HG02588 (cell line): ENCODE measurements at regions not wholly inside any gene's neighbourhood (a gene's known extent, or its start where the extent isn't known, plus 50 kb on each side); places are given as distances from the start of the nearest gene placed in this dataset.
"Not testable (repeated sequence)": the region's sequence is repeated elsewhere in the genome, so short reads cannot be mapped to it uniquely, and the experiment has no call there.

Experiments
- ATAC-seq: cut with Tn5 transposase; IDR thresholded peaks from one replicate; pipeline ENCODE4 v1.9.1; 2021; ENCODE audit warnings: mild to moderate bottlenecking, moderate library complexity; ENCODE audit not compliant: unreplicated experiment

DNA sequence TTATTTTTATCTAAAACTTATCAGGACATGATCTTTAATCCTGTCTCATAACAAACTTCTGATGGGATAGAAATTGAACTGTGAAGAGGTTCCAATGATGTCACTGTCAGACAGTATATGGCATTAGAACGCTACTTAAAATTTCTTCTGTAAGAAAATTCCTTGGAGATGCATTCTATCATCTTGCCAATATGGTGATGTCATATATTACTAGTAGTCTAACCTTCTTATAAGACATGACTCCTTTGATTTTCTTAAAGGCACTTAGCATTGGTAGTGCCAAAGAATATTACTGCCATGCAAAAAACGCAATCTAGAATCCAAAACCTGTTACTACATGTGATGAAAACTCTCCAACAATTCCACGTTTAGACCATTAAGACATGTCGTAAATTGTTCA, 131.1 kb downstream of the SLC25A46 start:
- ATAC-seq: no peak

DNA sequence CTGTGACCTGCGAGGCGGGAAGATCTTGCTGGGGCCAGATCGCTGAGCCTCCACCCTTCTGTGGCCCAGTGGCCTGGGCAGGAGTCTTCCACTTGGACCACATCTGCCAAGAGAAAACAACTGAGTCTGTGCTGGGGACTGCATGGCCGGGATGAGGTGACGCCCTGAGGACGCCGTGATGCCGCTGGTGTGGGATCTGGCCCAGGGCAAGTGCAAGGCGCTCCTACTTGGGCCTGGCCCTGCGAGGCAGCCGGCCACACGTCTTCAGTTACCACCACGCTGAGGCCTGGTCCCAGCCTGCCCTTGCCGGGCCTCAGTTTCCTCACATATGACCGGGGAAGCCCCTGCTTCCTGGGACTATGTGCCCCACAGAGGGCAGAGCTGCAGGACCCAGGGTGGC, 133.4 kb downstream of the SLC25A46 start:
- no peak for ATAC-seq

DNA sequence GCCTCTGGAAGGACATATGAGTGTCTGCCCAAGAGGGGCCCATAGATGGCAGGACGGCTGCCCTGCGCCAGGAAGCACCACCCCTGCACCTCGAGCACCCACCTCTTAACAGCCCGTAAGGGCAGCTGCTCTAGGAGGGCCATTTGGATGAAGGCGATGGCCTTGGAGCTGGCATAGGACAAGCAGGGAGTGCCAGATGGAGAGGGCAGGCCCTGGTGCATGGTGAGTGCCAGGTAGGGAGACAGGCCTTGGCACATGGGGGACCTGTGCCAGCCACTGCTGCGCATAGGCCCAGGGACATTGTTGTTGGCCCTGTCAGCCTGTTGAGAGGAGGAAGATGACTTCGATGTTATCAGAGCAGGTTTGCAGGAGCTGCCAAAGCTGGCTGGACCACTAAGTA, 134.2 kb downstream of the SLC25A46 start:
- ATAC-seq: no peak

DNA sequence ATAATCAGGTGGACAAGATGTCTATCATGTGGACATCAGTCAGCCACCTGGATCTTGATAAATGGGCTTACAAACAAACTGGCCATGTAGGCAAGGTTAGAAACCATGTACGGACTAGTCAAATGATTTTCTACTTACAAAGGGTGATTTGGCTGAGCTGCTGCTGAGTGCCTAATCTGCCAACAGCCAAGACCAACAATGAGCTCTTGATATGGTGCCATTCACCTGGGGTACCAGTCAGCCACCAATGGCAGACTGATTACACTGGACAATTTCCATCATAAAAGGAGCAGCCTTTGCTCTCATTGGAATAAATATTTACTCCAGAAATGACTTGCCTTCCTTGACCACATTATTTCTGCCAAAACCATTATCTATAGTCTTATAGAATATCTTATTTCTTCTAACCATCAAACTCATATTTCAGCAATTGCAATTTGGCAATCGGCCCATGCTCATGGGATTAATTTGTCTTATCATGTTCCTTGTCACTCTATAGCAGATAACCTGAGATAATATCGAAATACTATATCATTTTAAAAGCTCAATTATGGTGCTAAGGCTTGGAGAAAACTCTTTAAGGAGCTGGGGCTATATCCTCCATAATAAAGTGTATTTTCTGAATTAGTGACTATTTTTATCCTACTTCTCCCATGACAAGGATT, 135.1 kb downstream of the SLC25A46 start:
- no peak for ATAC-seq

DNA sequence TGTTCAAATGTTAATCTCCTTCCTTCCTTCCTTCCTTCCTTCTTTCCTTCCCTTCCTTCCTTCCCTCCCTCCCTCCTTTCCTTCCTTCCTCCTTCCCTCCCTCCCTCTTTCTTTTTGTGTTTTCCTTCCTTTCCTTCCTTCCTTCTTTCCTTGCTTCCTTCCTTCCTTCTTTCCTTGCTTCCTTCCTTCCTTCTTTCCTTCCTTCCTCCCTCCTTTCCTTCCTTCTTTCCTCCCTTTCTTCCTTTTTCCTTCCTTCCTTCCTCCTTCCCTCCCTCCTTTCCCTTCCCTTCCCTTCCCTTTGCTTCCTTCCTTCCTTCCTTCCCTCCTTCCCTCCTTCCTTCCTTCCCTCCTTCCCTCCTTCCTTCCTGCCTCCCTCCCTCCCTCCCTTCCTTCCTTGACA, 136.3 kb downstream of the SLC25A46 start:
- not testable (repeated sequence) for ATAC-seq

GRCh38 chr5:110878115-110878514, 139.3 kb downstream of the SLC25A46 start:
- ATAC-seq: no peak

- ATAC-seq: no peak
Measured at GRCh38 chr5:110879675-110880074, 140.9 kb downstream of the SLC25A46 start.

GRCh38 chr5:110880413-110880812, 141.6 kb downstream of the SLC25A46 start:
- no peak for ATAC-seq

- no peak for ATAC-seq
Measured at GRCh38 chr5:110884005-110884404, 145.2 kb downstream of the SLC25A46 start.

GRCh38 chr5:110887170-110887569, 148.4 kb downstream of the SLC25A46 start:
- not testable (repeated sequence) for ATAC-seq

DNA sequence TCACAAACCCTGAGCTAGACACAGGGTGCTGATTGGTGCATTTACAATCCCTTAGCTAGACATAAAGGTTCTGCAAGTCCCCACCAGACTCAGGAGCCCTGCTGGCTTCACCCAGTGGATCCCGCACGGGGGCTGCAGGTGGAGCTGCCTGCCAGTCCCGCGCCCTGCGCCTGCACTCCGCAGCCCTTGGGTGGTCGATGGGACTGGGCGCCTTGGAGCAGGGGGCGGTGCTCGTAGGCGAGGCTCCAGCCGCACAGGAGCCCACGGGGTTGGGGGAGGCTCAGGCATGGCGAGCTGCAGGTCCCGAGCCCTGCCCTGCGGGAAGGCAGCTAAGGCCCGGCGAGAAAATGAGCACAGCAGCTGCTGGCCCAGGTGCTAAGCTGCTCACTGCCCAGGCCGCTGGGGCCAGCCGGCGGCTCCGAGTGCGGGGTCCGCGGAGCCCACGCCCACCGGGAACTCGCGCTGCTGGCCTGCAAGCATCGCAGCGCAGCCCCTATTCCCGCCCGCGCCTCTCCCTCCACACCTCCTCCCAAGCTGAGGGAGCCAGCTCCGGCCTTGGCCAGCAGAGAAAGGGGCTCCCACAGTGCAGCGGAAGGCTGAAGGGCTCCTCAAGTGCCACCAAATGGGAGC, 155.2 kb downstream of the SLC25A46 start:
- ATAC-seq: not testable (repeated sequence)

DNA sequence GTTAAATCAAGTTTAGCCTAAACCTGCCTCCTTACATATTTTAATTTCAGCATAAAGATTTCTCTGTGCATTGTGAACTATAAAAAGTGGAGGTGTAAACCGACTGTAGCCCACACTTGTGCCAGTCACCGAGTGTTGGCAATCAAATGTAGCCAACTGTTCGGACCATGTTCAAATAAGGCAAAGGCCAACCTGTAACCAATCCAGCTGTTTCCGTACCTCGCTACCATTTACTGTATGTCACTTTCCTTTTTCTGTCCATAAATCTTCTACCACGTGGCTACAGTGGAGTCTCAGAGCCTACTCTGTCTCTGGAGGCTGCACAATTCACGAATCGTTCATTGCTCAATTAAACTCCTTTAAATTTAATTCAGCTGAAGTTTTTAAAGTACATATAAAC, 156.0 kb downstream of the SLC25A46 start:
- ATAC-seq: no peak

DNA sequence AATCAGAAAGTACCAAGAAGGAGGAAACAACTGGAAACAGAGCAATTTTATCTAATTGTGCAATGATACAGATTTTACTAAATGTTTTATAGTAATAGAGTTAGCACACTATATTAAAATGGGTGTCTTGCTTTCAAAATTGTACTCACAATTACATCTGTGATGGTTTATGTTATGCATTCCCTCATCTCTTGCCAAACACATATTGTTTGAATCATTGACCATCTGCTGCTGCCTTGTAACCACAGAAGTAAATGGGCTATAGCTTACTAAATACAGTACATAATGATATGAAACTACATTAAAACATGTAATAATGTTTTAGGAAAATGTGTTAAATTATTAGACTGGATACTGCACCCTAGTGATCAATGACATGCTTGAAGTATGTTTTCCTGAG, 158.1 kb downstream of the SLC25A46 start:
- no peak for ATAC-seq

DNA sequence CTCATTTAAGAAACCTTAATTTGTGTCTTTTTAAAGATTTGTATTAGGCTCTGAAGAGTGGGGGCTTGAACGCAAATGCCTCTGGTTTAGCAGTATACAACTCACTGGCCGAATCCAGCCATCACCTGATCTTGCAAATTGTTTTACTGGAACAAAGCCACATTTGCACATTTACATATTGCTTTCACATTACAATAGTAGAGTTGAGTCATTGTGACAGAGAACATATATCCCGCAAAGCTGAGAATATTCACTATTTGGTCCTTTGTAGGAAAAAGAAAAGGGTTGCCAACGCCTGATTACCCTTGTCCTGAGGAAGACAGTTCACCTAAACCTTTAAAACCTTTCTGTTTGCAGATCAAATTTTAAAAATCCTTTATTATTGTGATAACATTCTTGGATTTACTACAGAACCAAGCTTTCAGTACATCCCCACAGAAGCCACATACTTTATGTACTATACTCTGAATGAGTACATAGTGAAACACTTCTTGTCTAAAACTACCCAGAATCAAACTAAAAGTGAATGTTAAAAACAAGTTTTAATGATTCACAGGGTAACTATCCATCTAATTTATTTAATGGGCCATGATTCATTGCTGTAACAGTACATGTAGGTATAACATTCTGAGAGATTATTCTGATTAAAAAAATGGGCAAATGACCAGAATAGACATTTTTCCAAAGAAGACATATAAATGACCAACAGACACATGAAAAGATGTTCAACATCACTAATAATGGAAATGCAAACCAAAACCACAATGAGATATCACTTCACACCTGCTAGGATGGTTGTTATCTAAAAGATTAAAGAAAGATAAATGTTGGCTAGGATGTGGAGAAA, 161.0 kb downstream of the SLC25A46 start:
- peak; percentile 66 for ATAC-seq

GRCh38 chr5:110900829-110901228, 162.0 kb downstream of the SLC25A46 start:
- ATAC-seq: no peak

GRCh38 chr5:110903966-110904365, 165.2 kb downstream of the SLC25A46 start:
- ATAC-seq: no peak

GRCh38 chr5:110908848-110909247, 162.7 kb upstream of the TSLP start:
- no peak for ATAC-seq

DNA sequence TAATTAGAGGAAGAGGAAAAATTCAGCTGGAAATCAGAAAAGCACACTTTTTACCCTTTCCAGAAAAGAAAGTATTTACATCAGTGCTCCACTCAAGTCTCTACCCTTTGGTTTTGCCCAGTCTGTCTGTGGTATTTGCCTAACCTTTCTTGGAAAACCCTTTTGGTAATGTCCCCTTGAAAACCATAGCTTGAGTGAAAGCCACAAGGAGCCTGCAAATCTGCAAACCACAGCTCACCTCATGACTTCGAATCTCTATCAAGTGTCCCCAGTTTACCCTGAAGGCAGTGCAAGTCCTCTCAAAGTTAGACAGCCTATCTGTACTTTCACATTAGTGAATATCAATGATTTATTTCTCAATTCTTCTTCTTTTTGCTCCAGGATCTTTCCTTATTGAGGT, 162.1 kb upstream of the TSLP start:
- ATAC-seq: no peak

- no peak for ATAC-seq
Measured at GRCh38 chr5:110909950-110910349, 161.6 kb upstream of the TSLP start.

DNA sequence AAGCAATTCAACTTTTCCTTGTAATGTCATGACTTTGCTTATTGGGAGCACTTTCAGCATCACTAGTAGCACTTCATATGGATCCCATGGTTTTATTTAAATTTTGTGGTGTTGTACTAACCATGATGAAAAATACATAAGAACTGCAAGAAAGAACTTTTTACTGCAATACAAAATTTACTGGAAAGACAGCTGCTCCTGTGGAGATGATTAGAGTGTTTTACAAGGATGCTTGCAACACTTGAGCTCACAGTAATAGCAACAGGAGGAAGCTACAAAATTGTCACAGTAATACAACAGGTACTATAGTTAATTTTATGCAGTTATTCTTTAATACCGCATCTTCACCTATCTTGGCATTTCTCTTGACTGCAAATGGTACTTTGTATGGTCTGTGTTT, 158.3 kb upstream of the TSLP start:
- ATAC-seq: no peak

- peak; percentile 60 for ATAC-seq
Measured at GRCh38 chr5:110916381-110917049, 155.0 kb upstream of the TSLP start.
